B cell (primary cell): ENCODE measurements at regions not wholly inside any gene's neighbourhood (a gene's known extent, or its start where the extent isn't known, plus 50 kb on each side); places are given as distances from the start of the nearest gene placed in this dataset.
A peak's percentile ranks its signal among the peaks of the same experiment; 100 is the strongest.

Experiments
- ATAC-seq: fragments of 200-7000 bp; cut with Tn5 transposase; one replicate; pipeline ENCODE4 v1.10.0; 2021; ENCODE audit warnings: low read depth, mild to moderate bottlenecking, moderate number of reproducible peaks, moderate library complexity
- CTCF ChIA-PET: fragments of 350-600 bp; sonication (Branson Sonifier 250); formaldehyde crosslinking; loops from one replicate; lab custom pipeline; 2021; ENCODE audit warnings: antibody characterized with exemption, inconsistent platforms; lab: Charles Lee
- POLR2A ChIA-PET: fragments of 350-600 bp; sonication (Branson Sonifier 250); formaldehyde crosslinking; loops from one replicate; lab custom pipeline; 2021; ENCODE audit warnings: antibody characterized with exemption; lab: Charles Lee
- DNase-seq: peaks from one replicate; pipeline ENCODE4 v3.0.0; 2013
- H2AFZ ChIP-seq: 2 replicates; pipeline ENCODE4 v1.6.1; 2012; ENCODE audit warnings: mild to moderate bottlenecking, low read depth, low read length; ENCODE audit not compliant: insufficient read depth, poor library complexity, severe bottlenecking
- H3K27ac ChIP-seq, 2 donors: 1 replicate in 1 of 2; 2 replicates in 1 of 2; pipeline ENCODE4 v1.5.1; 2012 to 2013; ENCODE audit warnings: low read length in 2 of 2, mild to moderate bottlenecking in 2 of 2, moderate library complexity in 1 of 2
- H3K27me3 ChIP-seq, 4 experiments: fragments of 200-600 bp in 1 of 4; sonication (generic) in 1 of 4; replicated peaks in 1 of 4; 1 replicate in 2 of 4; 2 replicates in 2 of 4; pipeline versions ENCODE4 v1.6.1 to v1.7.0; 2013 to 2016; ENCODE audit warnings: low read length in 3 of 4, mild to moderate bottlenecking in 2 of 4, mixed read lengths in 1 of 4, moderate library complexity in 1 of 4; ENCODE audit not compliant: insufficient read depth in 4 of 4, control insufficient read depth in 3 of 4; ENCODE audit errors: control extremely low read depth in 1 of 4
- H3K36me3 ChIP-seq, 2 experiments: replicated peaks in 1 of 2; 1 replicate in 1 of 2; 2 replicates in 1 of 2; pipeline versions ENCODE4 v1.6.1 to v1.7.1; 2013; ENCODE audit warnings: low read length in 1 of 2; ENCODE audit not compliant: insufficient read depth in 2 of 2, control insufficient read depth in 1 of 2; ENCODE audit errors: control extremely low read depth in 1 of 2, extremely low read depth in 1 of 2
- H3K4me1 ChIP-seq, 2 donors: fragments of 200-600 bp in 1 of 2; sonication (generic) in 1 of 2; 1 replicate in 1 of 2; 2 replicates in 1 of 2; pipeline versions ENCODE4 v1.5.1 to v1.6.1; 2013 to 2017; ENCODE audit warnings: low read length in 2 of 2; ENCODE audit not compliant: control insufficient read depth in 2 of 2, insufficient read depth in 2 of 2
- H3K4me2 ChIP-seq: replicated peaks from 2 replicates; pipeline ENCODE3; 2012; ENCODE audit warnings: mild to moderate bottlenecking, low read depth, low read length; ENCODE audit not compliant: poor library complexity, severe bottlenecking
- H3K4me3 ChIP-seq, 5 experiments: fragments of 200-600 bp in 1 of 5; sonication (generic) in 1 of 5; 1 replicate in 3 of 5; 2 replicates in 2 of 5; pipeline versions ENCODE4 v1.5.1 to v1.7.0; 2011 to 2016; ENCODE audit warnings: low read length in 4 of 5, mild to moderate bottlenecking in 4 of 5, low read depth in 2 of 5, control low read depth in 1 of 5, moderate library complexity in 1 of 5; ENCODE audit not compliant: insufficient read depth in 1 of 5; ENCODE audit errors: control extremely low read depth in 1 of 5, extremely low read depth in 1 of 5
- H3K79me2 ChIP-seq: fragments of 200-600 bp; sonication (generic); one replicate; pipeline ENCODE4 v1.6.0; 2016; ENCODE audit warnings: low read length; ENCODE audit not compliant: control insufficient read depth, insufficient read depth
- H3K9ac ChIP-seq: fragments of 200-600 bp; sonication (generic); 2 replicates; pipeline ENCODE4 v1.6.1; 2017; ENCODE audit warnings: mild to moderate bottlenecking, low read length, moderate library complexity
- H3K9me3 ChIP-seq, 3 donors: one replicate each; pipeline versions ENCODE4 v1.6.1 to v1.7.1; 2013; ENCODE audit warnings: low read length in 2 of 3; ENCODE audit not compliant: control insufficient read depth in 2 of 3, insufficient read depth in 1 of 3; ENCODE audit errors: control extremely low read depth in 1 of 3
- H4K20me1 ChIP-seq: 2 replicates; pipeline ENCODE4 v1.6.0; 2012; ENCODE audit warnings: mild to moderate bottlenecking, low read length; ENCODE audit not compliant: insufficient read depth, control insufficient read depth, poor library complexity, severe bottlenecking
- H3K27ac Mint-ChIP-seq: one replicate; pipeline ENCODE4 v1.8.0; 2021; ENCODE audit warnings: mixed read lengths
- H3K27me3 Mint-ChIP-seq: one replicate; pipeline ENCODE4 v1.8.0; 2021; ENCODE audit warnings: mixed read lengths
- H3K4me1 Mint-ChIP-seq: one replicate; pipeline ENCODE4 v1.8.0; 2021; ENCODE audit warnings: mixed read lengths
- H3K4me3 Mint-ChIP-seq: one replicate; pipeline ENCODE4 v1.8.0; 2021; ENCODE audit warnings: mixed read lengths
- H3K9me3 Mint-ChIP-seq: one replicate; pipeline ENCODE4 v1.8.0; 2022; ENCODE audit warnings: mixed read lengths; ENCODE audit not compliant: insufficient read depth
- EZH2 ChIP-seq: IDR thresholded peaks from 2 replicates; pipeline ENCODE4 v1.6.1; 2012; ENCODE audit warnings: borderline replicate concordance, low read depth, mild to moderate bottlenecking, moderate library complexity, low read length; ENCODE audit not compliant: insufficient read depth, poor library complexity, severe bottlenecking
- WGBS: methylation state at CpG from one replicate; pipeline ENCODE4 v1.1.5; 2013; ENCODE audit warnings: missing lambda C conversion rate; ENCODE audit not compliant: insufficient coverage; 5-methylcytosine and 5-hydroxymethylcytosine counted together
- intact Hi-C: fragments of 100-400 bp; cut with micrococcal nuclease; formaldehyde crosslinking; loops from one replicate; pipeline ENCODE4 v1.10.0; 2022
- TF ChIP-seq, protein P1 (sequence below): fragments of 200-600 bp; IDR thresholded peaks from one replicate; pipeline ENCODE4 v1.8.0; 2022; ENCODE audit warnings: antibody characterized with exemption, mild to moderate bottlenecking

GRCh38 chr9:96071815-96072124 lies 196.3 kb downstream of the ERCC6L2 start:
- Histone ChIP-seq H3K36me3 (no peaks in the 10 kb centered on the region), H3K9me3 (no peaks in the 10 kb centered on the region), H3K79me2 (no peaks in the 10 kb centered on the region), H2AFZ (no peak overlapping the region), H3K9ac (no peak overlapping the region), H3K27ac (no peak overlapping the region), H3K4me1 (no peaks in the 10 kb centered on the region), H3K4me2 (no peak overlapping the region), H3K27me3 (peaks cover 0 to 3% (median under 1%) of the 10 kb centered on the region in 4 experiments), H4K20me1 (no peaks in the 10 kb centered on the region), H3K4me3 (no peak overlapping the region)
- ATAC-seq (no peak), DNase-seq (no peak)
- Mint-ChIP-seq H3K4me3 (no peak overlapping the region), H3K27me3 (peaks cover 16% of the 10 kb centered on the region), H3K4me1 (no peaks in the 10 kb centered on the region), H3K27ac (no peak overlapping the region), H3K9me3 (no peaks in the 10 kb centered on the region)
- TF ChIP-seq, protein P1, sequence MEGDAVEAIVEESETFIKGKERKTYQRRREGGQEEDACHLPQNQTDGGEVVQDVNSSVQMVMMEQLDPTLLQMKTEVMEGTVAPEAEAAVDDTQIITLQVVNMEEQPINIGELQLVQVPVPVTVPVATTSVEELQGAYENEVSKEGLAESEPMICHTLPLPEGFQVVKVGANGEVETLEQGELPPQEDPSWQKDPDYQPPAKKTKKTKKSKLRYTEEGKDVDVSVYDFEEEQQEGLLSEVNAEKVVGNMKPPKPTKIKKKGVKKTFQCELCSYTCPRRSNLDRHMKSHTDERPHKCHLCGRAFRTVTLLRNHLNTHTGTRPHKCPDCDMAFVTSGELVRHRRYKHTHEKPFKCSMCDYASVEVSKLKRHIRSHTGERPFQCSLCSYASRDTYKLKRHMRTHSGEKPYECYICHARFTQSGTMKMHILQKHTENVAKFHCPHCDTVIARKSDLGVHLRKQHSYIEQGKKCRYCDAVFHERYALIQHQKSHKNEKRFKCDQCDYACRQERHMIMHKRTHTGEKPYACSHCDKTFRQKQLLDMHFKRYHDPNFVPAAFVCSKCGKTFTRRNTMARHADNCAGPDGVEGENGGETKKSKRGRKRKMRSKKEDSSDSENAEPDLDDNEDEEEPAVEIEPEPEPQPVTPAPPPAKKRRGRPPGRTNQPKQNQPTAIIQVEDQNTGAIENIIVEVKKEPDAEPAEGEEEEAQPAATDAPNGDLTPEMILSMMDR = peak; percentile 12
- TF ChIP-seq EZH2 = no peak
- 60% methylated on average over 2 of the region's 4 CpGs for WGBS
- CTCF ChIA-PET = no interaction called here
- intact Hi-C loops = no loop called here
- POLR2A ChIA-PET = no interaction called here

- Histone ChIP-seq H3K9ac (no peak overlapping the region), H3K27ac (no peak overlapping the region), H3K79me2 (no peaks in the 10 kb centered on the region), H3K4me2 (no peak overlapping the region), H3K27me3 (peaks cover 0 to 3% (median under 1%) of the 10 kb centered on the region in 4 experiments), H3K9me3 (no peaks in the 10 kb centered on the region), H4K20me1 (no peaks in the 10 kb centered on the region), H3K36me3 (no peaks in the 10 kb centered on the region), H3K4me1 (no peaks in the 10 kb centered on the region), H2AFZ (no peak overlapping the region), H3K4me3 (no peak overlapping the region)
- DNase-seq = no peak
- H3K4me1 Mint-ChIP-seq = no peaks in the 10 kb centered on the region
- POLR2A ChIA-PET = no interaction called here
- no peak overlapping the region for H3K4me3 Mint-ChIP-seq
- intact Hi-C loops = no loop called here
- H3K27me3 Mint-ChIP-seq = peaks cover 16% of the 10 kb centered on the region
- no peak for ATAC-seq
- WGBS = no CpG with 5 or more reads among the region's 5 CpGs
- TF ChIP-seq, protein P1 = peak; percentile 34
- no peak for TF ChIP-seq EZH2
- CTCF ChIA-PET = no interaction called here
- H3K9me3 Mint-ChIP-seq = no peaks in the 10 kb centered on the region
- H3K27ac Mint-ChIP-seq = no peak overlapping the region
These were observed 195.8 kb downstream of the ERCC6L2 start for GRCh38 chr9:96071076-96071814.
